Gastroesophageal sphincter (tissue), 4 donors: ENCODE measurements at regions not wholly inside any gene's neighbourhood (a gene's known extent, or its start where the extent isn't known, plus 50 kb on each side); places are given as distances from the start of the nearest gene placed in this dataset.

Experiments
- ATAC-seq: fragments of 150-250 bp; one replicate; pipeline ENCODE4 v1.9.1; 2016; ENCODE audit warnings: mild to moderate bottlenecking, moderate library complexity
- H3K27ac ChIP-seq, 4 donors: fragments of 200-600 bp; sonication (generic) in 3 of 4; 1 replicate in 3 of 4; 2 replicates in 1 of 4; pipeline ENCODE4 v1.5.1; 2016 to 2019
- H3K27me3 ChIP-seq: fragments of 200-600 bp; sonication (generic); one replicate; pipeline ENCODE4 v1.5.1; 2019
- H3K36me3 ChIP-seq, 2 donors: fragments of 200-600 bp; sonication (generic); one replicate each; pipeline ENCODE4 v1.5.1; 2019; ENCODE audit warnings: control low read depth in 1 of 2
- H3K4me1 ChIP-seq, 3 donors: fragments of 200-600 bp; sonication (generic); 1 replicate in 2 of 3; 2 replicates in 1 of 3; pipeline ENCODE4 v1.5.1; 2016 to 2019; ENCODE audit warnings: control low read depth in 2 of 3
- H3K4me3 ChIP-seq, 2 donors: fragments of 200-600 bp; sonication (generic); one replicate each; pipeline ENCODE4 v1.5.1; 2019; ENCODE audit warnings: mild to moderate bottlenecking in 1 of 2, moderate library complexity in 1 of 2
- H3K9me3 ChIP-seq, 3 donors: fragments of 200-600 bp; sonication (generic); one replicate each; pipeline ENCODE4 v1.5.1; 2017 to 2019; ENCODE audit warnings: control low read depth in 2 of 3
- CTCF ChIP-seq, 4 experiments: fragments of 200-600 bp in 2 of 4; fragments of 450-650 bp in 2 of 4; sonication (generic) in 1 of 4; IDR thresholded peaks; one replicate each; pipeline ENCODE4 v1.5.1; 2017 to 2019; ENCODE audit warnings: antibody characterized with exemption in 4 of 4, mild to moderate bottlenecking in 2 of 4, moderate library complexity in 2 of 4
- EP300 ChIP-seq: sonication (generic); formaldehyde crosslinking; IDR thresholded peaks from one replicate; pipeline ENCODE4 v1.6.1; 2017; ENCODE audit warnings: antibody characterized with exemption, mild to moderate bottlenecking
- POLR2A ChIP-seq, 2 donors: fragments of 450-650 bp; IDR thresholded peaks; one replicate each; pipeline ENCODE4 v1.6.1; 2017; ENCODE audit warnings: antibody characterized with exemption in 2 of 2, mild to moderate bottlenecking in 2 of 2, moderate library complexity in 1 of 2
- POLR2AphosphoS5 ChIP-seq: sonication (generic); formaldehyde crosslinking; IDR thresholded peaks from one replicate; pipeline ENCODE4 v1.6.1; 2017; ENCODE audit warnings: antibody characterized with exemption
- WGBS, 2 donors: methylation state at CpG; one replicate each; pipeline ENCODE4 v1.1.5; 2018; ENCODE audit warnings: low coverage in 1 of 2; 5-methylcytosine and 5-hydroxymethylcytosine counted together

- H3K4me3 ChIP-seq = no peak overlapping the region
- 58 to 64% methylated on average over 2 to 3 of the region's 4 CpGs for WGBS, 2 donors
- no peaks in the 10 kb centered on the region for H3K36me3 ChIP-seq
- H3K27me3 ChIP-seq = no peaks in the 10 kb centered on the region
- no peak overlapping the region for H3K27ac ChIP-seq
- no peaks in the 10 kb centered on the region for H3K9me3 ChIP-seq
- peak; percentile 11 for ATAC-seq
- TF ChIP-seq CTCF (IDR thresholded peaks at IDR 0.05) (no peak), POLR2AphosphoS5 (no peak), POLR2A (IDR thresholded peaks at IDR 0.05) (no peak), EP300 (no peak)
- H3K4me1 ChIP-seq = peaks cover 0 to 15% (median 5%) of the 10 kb centered on the region in 3 donors
Observed at GRCh38 chr11:92870196-92870832, 99.1 kb upstream of the MTNR1B start.

GRCh38 chr11:92873551-92873950 is 95.9 kb upstream of the MTNR1B start:
- Histone ChIP-seq H3K36me3 (no peaks in the 10 kb centered on the region), H3K4me3 (no peak overlapping the region), H3K4me1 (peaks cover 0 to 9% (median 0%) of the 10 kb centered on the region in 3 donors), H3K9me3 (no peaks in the 10 kb centered on the region), H3K27me3 (no peaks in the 10 kb centered on the region), H3K27ac (no peak overlapping the region)
- ATAC-seq = no peak
- WGBS, 2 donors = 75 to 95% methylated on average over 2 of the region's 2 CpGs
- no peak for TF ChIP-seq EP300
- TF ChIP-seq POLR2A (IDR thresholded peaks at IDR 0.05) = no peak
- no peak for TF ChIP-seq POLR2AphosphoS5
- TF ChIP-seq CTCF (IDR thresholded peaks at IDR 0.05) = no peak

GRCh38 chr11:92875473-92875872 is 94.0 kb upstream of the MTNR1B start:
- no peaks in the 10 kb centered on the region for H3K36me3 ChIP-seq
- no peak for TF ChIP-seq POLR2A (IDR thresholded peaks at IDR 0.05)
- TF ChIP-seq CTCF (IDR thresholded peaks at IDR 0.05) = no peak
- TF ChIP-seq POLR2AphosphoS5 = no peak
- TF ChIP-seq EP300 = no peak
- no peak overlapping the region for H3K4me3 ChIP-seq
- H3K4me1 ChIP-seq = no peaks in the 10 kb centered on the region
- no peak for ATAC-seq
- no peaks in the 10 kb centered on the region for H3K27me3 ChIP-seq
- 86 to 89% methylated on average over 4 of the region's 4 CpGs for WGBS, 2 donors
- no peak overlapping the region for H3K27ac ChIP-seq
- H3K9me3 ChIP-seq = no peaks in the 10 kb centered on the region

- H3K27me3 ChIP-seq = no peaks in the 10 kb centered on the region
- no peaks in the 10 kb centered on the region for H3K9me3 ChIP-seq
- H3K4me1 ChIP-seq = no peaks in the 10 kb centered on the region
- H3K4me3 ChIP-seq = no peak overlapping the region
- whole genome bisulfite sequencing, 2 donors = 67 to 73% methylated on average over 4 of the region's 4 CpGs
- H3K27ac ChIP-seq = no peak overlapping the region
- no peak for ATAC-seq
- H3K36me3 ChIP-seq = no peaks in the 10 kb centered on the region
- no peak for TF ChIP-seq POLR2AphosphoS5
- no peak for TF ChIP-seq CTCF (IDR thresholded peaks at IDR 0.05)
- no peak for TF ChIP-seq POLR2A (IDR thresholded peaks at IDR 0.05)
- no peak for TF ChIP-seq EP300
Observed at GRCh38 chr11:92879086-92879485, 90.4 kb upstream of the MTNR1B start.

GRCh38 chr11:92880381-92880780 is 89.1 kb upstream of the MTNR1B start:
- no peaks in the 10 kb centered on the region for H3K27me3 ChIP-seq
- WGBS, 2 donors = 94 to 100% methylated on average over 1 to 2 of the region's 3 CpGs

More at GRCh38 chr11:92880381-92880780, 89.1 kb upstream of the MTNR1B start:
- Histone ChIP-seq H3K36me3 (no peaks in the 10 kb centered on the region), H3K4me1 (no peaks in the 10 kb centered on the region), H3K4me3 (no peak overlapping the region), H3K9me3 (no peaks in the 10 kb centered on the region), H3K27ac (no peak overlapping the region)
- no peak for ATAC-seq
- TF ChIP-seq EP300 (no peak), POLR2AphosphoS5 (no peak), CTCF (IDR thresholded peaks at IDR 0.05) (no peak), POLR2A (IDR thresholded peaks at IDR 0.05) (no peak)
